Activated T-cell treated with anti-CD3 and anti-CD28 coated beads, Interleukin-2, amount 50 U/mL, for 48 hours (primary cell): ENCODE measurements at regions not wholly inside any gene's neighbourhood (a gene's known extent, or its start where the extent isn't known, plus 50 kb on each side); places are given as distances from the start of the nearest gene placed in this dataset.
"Not testable (repeated sequence)": the region's sequence is repeated elsewhere in the genome, so short reads cannot be mapped to it uniquely, and the experiment has no call there.

ENCODE experiments used
- DNase-seq, 2 experiments: peaks; one replicate each; pipeline ENCODE4 v3.0.0-alpha.2; 2020

DNA sequence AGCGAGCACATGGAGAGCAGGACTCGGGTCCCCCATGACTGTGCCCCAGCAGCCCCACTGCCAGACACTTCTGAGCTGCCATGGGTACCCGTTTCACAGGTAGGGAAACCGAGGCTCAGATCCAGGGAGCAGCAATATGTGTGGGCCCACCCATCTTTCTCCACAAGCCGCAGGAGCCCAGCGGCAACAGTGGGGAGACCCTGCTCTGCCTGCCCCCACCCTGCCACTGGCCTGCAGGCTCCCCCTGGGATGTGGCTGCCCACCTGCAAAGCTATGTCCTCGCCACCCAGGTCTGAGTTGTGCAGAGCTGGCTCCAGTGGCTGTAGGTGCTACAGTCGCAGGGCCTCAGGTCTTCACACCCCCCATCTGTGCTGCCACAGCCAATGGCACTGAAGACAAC lies 50.6 kb upstream of the C1QTNF9B start:
- no peak for DNase-seq

DNA sequence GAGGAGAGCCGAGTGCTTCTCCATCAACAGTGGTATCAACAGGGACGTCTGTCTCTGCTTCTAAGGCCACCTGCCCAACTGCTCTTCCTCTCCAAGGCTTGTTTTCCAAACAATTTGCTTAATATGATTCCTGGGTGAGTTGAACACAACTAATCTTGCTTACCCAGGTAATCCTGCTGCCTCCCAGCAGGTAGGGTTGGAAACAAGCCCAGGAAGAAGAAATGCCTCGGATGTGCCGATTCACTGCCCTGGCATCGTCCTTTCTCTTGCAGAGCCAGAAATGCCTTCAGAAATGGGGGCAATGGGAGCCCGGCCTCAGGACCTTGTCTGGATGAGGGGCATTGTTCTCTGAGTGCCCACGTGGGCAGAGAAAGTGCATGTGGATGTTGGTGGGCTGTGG lies 51.9 kb upstream of the C1QTNF9B start:
- no peak for DNase-seq

DNA sequence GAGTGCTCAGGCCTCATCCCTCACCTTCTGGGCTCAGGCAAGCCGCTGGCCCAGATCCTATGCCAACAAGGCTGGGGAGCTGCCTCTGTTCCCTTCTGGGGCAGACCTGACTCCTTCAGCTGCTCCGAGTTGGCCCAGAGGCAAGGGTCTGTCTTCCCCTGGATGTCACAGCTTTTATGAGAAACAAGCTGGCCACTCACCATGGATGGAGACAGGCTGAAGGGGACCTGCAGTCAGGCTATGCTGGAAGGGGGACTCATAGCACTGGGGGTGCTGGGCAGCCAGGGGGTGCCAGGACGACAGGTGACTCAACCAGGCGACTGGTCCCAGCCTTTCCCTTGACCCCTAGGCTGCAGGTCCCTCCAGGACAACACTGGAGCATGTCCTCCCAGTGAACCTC lies 52.4 kb upstream of the C1QTNF9B start:
- DNase-seq = no peak

DNA sequence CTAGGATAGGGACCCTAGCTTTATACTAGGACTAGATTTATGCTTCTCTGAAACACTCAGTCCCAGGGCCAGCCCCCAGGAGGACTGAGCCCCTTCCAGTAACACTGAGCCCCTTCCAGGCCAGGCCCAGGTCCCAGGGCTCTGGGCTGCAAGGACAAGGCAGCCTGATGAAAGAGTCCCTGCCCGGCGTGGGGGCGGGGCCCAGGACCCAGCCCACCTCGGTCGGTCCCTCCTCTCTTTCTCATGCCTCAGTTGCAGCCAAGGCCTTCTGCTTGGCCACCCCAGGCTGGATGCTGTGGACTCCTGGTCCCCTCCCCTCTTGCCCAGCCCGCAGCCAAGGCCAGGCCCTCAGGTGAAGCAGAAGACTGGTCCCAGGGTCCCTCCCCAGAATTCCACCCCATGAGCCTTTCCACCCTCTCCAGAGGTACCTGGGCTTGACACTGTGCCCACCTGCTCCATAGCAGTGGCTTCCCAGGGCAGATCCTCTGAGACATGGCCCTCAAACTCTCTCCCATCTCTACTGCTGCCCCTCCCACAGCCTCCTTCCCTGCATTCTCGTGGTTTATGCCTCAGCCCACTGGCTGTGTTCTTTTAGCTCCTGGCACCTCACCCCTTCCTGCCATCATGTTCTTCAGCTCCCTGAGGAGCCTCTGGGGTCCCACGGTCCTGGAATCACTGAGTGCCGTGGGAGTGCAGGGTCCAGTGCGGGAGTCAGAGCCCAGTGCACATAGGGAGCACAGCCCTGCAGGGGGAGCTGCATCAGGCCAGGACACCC lies 53.6 kb upstream of the C1QTNF9B start:
- DNase-seq = no peak

DNA sequence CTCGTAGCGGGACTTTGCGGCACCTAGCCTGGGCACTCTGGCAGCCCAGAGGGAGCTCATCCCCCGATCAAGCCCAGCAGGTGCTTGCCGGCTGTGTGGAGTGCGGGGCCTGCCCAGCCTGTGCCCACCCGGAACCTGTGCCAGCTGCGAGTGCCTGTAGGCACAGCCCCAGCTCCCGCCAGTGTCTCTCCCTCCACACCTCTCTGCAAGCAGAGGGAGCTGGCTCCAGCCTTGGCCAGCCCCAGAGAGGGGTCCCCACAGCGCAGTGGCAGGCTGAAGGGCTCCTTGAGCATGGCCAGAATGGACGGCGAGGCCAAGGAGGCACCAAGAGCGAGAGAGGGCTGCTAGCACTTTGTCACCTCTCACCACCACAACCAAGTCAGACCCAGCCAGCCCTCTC lies 55.5 kb upstream of the C1QTNF9B start:
- DNase-seq = no peak

DNA sequence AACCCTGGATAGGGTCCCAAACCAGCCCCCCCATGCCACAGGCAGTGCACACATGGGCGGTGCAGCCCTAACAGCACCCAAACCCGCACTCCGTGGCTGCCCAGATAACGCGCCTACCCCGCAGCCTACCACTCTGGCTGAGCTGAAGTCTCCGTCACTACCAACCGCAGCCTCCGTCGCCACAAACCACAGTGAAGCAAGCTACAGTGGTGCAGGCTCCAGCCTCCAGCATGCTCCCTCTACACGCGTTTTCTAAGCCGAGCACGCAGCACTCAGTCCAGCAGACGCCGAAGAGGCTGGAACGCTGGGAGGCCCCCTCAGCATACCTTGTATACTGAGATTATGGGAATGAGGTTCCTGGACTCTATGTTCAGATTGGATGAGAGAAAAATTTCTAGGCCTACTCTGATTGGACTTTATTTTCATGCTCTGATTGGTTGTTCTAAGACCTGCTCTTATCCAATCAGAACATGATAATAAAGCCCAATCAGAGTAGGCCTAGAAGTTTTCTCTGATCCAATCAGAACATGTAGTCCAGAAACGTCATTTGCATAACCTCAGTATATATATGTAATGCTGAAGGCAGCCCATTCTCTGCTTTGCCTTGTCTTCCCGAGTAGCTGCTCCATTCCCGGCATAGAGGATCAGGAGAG lies 56.7 kb upstream of the C1QTNF9B start:
- no peak for DNase-seq

DNA sequence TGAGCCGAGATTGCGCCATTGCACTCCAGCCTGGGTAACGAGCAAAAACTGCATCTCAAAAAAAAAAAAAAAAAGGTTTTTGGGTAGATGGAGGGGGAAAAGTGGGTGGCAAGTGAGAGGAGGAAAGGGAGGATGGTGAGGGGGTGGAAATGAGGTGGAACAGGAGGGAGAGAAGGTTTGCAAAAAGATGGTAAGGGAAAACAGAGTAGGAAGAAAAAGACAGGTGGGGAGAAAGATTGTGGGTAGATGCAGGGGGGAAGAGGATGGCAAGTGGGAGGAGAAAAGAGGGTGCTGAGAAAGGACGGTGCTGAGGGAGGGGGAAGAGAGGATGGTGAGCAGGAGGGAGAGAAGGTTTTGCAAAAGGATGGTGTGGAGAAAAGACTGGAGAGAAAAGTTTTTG lies 57.8 kb upstream of the C1QTNF9B start:
- no peak for DNase-seq

DNA sequence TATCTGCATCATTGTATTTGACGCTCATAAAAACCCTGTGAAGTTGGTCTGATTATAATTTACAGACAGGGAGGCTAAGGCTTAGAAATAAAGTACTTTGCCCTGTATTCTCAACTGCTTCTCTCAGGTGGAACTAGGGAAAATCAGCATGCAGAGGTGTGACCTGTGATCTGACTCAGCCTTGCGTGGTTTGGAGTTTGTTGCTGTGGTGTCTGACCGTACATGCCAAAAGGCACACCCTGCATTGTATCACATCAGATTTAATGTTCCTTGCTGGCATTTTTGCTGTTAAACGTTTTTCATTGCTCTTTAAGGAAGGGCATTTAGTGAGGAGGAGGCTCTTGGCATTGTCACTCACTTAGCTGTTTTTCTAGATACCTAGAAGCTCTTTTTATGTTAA lies 58.8 kb upstream of the C1QTNF9B start:
- DNase-seq = peak in 1 of 2 experiments; percentile 41

DNA sequence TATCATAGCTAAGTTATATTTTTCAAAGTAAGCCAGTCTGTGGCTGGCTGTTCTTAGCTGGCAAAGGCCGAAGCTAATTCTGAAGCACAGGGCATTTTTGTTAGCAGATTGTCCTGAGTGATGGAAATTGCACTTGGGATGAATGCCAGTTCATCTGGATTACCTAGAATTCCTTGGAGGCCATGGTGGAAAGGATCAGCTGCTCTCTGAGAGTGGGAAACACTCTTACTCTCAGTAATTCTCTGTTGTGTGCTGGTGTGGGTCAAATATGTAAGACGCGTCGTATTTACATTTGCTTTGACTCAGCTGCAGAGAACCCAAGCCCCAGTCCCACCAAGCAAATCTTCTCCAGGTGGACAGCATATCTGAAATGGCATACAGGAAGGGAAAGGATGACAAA lies 60.7 kb upstream of the C1QTNF9B start:
- DNase-seq = no peak

DNA sequence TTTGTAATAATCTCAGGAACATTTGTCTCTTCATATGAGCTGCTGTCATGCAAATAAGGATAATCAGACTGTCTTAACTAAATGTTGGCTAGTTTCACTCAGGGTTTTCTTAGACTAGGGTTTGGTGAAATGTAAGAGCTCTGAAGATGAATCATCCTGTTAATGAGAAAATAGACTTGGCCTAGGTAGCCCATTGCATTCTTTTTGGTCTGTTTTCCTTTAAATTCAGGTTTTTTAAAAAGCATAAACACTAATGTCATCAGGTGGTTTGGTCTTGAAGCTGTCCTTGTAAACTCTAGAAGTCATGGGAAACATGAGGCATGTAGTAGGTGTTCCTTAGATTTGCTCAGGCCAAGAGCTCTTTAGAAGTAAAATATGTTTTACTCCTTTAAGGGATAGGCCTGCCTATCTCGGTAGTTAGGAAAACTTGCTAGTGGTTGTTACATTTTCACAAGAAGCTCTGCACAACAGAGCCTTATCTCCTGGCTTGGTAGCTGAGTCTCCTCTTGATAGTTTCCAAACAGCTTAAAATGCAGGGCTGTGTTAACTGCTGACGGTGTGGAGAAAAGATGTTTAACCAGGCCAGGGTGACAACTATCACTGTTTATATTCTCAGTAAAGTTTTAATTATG lies 62.0 kb upstream of the C1QTNF9B start:
- no peak for DNase-seq

DNA sequence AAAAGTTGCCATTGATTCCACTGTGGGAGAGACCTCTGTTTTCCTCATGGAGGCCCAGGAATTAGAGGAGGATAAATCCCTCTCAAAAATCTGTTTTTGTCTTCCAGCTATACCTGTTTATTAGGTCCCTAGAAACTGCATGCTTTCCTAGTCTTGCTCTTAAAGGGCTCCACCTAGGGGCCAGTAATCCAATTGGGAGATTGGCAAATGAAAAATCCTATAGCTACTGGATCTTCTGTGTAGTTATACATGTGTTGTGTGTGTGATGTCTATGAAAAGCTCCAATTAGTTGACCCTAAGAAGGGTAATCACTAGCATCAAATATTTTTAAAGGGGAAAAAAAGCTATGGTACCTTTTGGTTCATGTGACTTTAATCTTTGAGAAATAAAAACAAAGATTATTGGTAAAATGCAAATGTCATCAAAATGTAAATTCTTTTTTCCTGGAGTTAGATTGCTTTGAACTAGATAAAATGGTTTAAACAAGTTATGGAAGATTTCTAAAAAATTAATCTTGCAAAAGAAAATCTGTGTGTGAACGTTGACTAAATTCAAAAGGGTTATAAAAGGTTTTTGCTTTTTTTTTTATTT lies 63.4 kb upstream of the C1QTNF9B start:
- no peak for DNase-seq

DNA sequence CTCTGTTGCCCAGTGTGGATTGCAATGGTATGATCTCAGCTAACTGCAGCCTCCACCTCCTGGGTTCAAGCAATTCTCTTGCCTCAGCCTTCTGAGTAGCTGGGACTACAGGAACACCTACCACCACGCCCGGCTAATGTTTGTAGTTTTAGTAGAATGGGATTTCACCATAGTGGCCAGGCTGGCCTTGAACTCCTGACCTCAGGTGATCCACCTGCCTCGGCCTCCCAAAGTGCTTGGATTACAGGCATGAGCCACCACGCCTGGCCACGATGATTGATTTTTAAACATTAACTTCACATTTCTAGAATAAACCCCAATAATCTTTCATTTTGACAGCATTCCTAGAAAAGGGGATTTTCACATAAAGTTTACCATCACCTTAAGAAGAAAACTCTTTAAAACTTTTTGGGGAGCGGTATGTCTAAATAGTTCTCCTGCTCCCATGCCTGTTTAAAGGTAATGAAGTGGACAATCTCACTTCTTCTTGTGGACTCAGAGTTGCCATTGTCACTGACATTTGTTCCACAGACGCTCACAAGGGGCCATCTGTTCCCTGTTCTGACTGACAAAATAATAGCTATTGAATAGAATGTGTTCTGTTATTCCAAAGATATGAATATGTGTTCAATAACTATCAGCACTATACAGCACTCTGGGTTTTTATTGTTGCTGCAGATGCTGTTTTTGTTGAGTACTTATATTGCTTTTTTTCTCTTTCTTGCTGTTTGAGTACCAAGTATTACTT lies 66.1 kb upstream of the C1QTNF9B start:
- DNase-seq = no peak

DNA sequence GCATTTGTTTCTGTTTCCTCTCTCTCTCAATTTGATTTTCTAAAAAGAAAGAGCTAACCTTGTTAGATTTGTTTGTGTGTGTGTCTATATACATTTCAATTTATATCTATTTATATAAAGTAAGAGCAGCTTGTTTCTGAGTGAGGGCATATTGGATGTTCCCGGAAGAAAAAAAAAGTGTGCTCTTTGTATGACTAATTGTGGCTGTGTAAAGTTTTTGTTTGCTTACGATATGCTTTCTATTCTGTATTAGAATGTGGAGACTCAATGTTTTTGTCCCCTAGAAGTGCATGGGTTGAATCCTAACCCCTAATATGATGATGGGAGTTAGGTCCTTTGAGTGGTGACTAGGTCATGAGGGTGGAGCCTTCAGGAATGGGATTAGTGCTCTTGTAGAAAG lies 66.6 kb upstream of the C1QTNF9B start:
- no peak for DNase-seq

DNA sequence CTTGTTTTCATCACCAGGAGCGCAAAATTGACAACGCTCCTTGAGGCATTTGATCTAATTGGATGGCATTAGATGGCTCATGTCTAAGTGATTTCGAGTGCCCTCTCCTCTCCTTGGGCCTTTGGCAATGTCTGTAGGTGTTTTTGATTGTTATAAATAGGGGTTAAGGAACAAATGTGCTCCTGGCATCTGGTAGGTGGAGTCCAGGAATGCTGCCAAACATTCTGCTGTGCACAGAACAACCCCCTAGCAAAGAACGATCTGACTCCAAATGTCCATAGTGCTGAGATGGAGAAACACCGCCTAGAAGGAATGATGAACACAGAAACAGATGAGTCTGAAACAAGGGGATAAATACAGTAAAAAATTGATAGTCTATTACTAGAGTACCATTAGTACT lies 68.0 kb upstream of the C1QTNF9B start:
- DNase-seq = no peak

DNA sequence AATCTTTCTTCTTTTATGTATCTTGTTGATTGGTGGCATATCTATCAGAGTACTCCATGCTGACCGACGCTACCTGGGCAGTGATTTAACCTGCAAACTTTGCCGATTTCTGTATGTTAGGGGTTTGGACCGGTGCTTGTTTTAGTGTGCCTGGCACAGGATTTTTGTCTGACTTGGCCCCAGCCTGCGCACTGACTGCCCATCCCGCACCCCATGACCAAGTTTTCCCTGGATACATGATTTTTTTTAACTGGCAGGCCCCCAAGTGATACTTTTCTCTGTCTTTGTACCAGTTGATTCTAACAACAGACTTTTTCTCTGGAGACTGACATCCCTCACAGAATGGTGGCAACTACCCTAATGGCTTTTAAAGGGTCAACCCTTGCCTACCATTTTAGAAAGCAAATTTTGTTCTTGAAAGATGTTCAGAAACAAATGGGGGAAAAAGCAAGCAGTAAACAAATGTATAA lies 69.0 kb upstream of the C1QTNF9B start:
- DNase-seq = no peak

DNA sequence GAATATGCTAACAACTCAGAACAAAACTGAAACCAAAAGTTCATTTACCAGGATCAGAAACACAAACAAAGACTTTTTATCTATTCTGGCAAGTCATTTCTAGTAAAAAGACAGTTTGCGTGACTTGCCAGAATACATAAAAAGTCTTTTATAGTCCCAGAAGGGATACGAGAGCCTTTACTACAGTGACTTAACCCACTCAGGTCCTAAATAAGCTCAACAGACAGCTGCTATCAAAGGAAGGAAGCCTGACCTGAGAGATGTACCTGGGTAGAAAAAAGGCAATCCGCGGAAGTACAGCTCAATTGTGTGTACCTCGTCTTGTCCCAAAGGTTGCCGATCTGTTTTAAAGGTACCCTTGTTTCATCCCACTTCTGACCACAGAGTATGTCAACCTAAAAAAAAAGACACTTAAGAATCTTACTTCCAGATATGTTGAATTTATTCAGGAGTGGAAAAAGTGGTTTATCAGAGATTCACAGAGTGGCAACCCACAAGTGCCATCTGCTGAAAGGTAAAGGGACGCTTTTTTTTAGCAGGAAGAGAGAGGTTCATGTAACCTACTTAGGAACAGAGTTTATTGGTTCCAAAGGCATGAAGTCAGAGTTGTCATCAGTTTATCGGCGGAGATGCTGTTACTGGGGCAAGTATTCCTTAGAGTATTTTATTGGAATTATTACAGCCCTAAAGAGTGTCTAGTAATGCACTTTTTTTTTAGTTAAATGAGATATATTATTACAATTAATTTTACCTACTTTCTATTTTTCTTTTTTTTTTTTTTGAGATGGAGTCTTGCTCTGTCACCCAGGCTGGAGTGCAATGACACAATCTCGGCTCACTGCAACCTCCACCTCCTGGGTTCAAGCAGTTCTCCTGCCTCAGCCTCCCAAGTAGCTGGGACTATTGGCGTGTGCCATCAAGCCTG lies 69.7 kb upstream of the C1QTNF9B start:
- peak in 1 of 2 experiments; percentile 25 for DNase-seq

DNA sequence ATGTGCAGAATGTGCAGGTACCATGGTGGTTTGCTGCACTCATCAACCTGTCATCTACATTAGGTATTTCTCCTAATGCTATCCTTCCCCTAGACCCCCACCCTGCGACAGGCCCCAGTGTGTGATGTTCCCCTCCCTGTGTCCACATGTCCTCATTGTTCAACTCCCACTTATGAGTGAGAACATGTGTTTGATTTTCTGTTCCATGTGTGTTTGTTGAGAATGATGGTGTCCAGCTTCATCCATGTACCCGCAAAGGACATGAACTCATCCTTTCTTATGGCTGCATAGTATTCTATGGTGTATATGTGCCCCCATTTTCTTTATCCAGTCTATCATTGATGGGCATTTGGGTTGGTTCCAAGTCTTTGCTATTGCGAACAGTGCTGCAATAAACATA lies 70.5 kb upstream of the C1QTNF9B start:
- DNase-seq = not testable (repeated sequence)

DNA sequence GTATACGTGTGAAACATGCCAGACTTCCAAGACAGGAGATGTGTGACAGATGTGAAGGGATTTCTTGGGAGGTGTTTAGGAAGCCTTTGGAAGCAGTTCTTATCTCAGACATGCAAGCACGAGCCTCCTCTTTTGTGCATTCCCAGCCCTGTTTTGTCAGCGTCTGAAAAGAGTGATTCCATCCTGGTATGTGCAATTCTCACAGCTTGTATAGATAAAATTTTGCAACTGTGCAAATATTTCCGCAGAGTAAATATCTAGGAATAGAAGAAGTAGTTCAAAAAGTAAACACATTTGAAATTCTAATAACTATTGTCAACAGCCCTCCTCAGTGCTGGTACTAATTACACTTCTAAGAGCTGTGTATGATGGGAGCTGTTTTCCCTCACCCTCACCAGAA lies 72.3 kb upstream of the C1QTNF9B start:
- DNase-seq = no peak

DNA sequence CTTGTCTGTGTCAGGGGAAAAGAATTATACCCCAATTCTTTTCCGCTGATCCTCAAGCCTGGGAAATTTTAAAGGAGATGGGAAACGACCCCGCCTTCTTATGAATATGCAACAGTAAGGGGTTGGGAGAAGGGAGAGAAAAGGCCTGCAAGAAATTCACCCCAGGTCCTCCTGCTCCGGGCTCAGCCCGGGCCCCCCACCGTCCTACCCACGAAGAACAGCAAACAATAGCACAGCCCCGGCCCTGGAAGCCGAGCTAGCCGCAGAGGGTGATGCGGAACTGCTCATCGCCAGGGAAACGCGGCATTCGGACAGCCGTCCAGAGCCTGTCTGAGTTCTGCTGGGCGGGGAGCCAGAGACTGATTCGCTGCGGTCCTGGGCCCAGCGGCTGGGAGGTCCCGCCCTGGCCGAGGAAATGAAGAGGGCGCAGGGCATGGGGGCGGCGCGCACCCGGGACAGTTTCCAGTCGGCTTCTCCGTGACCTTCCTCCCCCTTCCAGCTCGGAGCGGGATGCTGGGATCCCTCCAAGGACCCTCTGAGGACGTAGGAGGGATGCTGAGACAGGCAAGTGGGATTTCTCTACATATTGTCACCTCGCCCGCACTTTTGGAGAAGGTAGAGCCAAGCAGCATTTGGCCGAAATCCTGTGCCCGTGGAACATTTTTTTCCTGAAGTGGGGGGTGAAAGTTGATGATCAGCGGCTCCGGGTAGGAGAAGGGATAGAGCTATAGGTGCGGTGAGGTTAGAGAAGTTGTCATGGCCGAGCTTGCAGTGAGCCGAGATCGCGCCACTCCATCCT lies 82.3 kb upstream of the C1QTNF9B start:
- DNase-seq = peak; percentile 35 to 42

DNA sequence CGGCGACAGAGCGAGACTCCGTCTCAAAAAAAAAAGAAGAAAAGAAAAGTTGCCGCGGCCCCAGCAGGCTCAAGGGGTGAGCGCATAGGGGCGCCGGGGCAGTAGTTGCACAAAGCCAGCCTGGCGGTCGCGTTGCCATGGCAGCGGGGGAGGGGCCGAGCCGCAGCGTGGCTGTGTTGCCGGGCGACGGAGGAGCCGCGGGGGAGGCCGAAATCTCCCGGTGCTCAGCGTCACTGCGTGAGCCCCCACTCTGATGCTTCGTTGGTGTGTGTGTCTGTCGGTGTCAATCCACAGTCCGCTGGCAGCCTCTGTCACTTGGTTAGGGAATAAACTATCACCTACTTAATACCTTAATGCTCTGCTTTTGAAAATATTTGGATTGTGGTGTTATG lies 82.9 kb upstream of the C1QTNF9B start:
- DNase-seq = peak; percentile 89 to 91

DNA sequence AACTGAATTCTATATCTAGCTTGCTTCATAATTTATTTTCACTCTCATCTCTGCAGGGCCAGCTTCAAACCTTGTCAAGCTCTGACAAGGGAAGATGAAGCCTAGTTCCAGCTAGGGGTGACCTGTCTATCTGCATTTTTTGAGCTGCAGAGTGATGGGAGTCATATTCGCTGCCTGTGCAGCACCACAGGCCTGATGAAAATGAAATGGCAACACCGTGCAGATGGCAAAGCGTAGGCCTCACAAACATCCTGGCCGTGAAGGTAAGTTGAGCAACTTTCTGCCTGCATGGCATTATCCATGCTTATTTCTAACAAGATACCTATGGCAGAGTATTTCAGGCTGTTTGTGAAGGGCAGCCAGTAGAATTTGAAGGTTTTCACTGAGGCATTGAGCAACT lies 86.4 kb upstream of the C1QTNF9B start:
- no peak for DNase-seq
